ENCODE measurements at regions not wholly inside any gene's neighbourhood (a gene's known extent, or its start where the extent isn't known, plus 50 kb on each side); places are given as distances from the start of the nearest gene placed in this dataset.

DNA sequence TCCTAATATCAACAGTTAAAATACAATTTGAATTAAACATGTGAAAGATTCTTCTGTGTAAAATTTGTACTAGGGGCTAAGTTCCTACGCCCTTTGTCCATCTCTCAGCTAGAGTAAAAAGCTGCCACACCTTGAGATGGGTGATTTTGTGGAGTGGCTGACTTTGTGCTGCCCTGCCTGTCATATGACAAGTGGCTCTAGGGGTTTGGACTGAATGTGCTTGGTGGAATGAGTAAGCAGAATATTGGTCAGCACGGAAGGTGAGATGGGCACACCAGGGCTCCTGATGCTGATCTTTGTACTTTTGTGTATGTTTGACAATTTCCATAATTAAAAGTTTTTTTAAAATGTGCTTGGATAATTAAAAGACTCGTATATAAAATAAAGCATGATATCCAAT lies 133.6 kb upstream of the SLC45A1 start:
- no peaks in the 10 kb centered on the region for H3K9me3 Mint-ChIP-seq (ENCODE audit: unreplicated experiment)
- H3K36me3 Mint-ChIP-seq (ENCODE audit: low read depth, unreplicated experiment) = no peaks in the 10 kb centered on the region
- H3K4me3 Mint-ChIP-seq (ENCODE audit: unreplicated experiment) = no peak overlapping the region
- no peaks in the 10 kb centered on the region for H3K27me3 Mint-ChIP-seq (ENCODE audit: unreplicated experiment)
- DNase-seq (ENCODE audit: low spot score) = no peak
- no peak overlapping the region for H3K27ac Mint-ChIP-seq (ENCODE audit: unreplicated experiment)
- TF ChIP-seq, protein P1, sequence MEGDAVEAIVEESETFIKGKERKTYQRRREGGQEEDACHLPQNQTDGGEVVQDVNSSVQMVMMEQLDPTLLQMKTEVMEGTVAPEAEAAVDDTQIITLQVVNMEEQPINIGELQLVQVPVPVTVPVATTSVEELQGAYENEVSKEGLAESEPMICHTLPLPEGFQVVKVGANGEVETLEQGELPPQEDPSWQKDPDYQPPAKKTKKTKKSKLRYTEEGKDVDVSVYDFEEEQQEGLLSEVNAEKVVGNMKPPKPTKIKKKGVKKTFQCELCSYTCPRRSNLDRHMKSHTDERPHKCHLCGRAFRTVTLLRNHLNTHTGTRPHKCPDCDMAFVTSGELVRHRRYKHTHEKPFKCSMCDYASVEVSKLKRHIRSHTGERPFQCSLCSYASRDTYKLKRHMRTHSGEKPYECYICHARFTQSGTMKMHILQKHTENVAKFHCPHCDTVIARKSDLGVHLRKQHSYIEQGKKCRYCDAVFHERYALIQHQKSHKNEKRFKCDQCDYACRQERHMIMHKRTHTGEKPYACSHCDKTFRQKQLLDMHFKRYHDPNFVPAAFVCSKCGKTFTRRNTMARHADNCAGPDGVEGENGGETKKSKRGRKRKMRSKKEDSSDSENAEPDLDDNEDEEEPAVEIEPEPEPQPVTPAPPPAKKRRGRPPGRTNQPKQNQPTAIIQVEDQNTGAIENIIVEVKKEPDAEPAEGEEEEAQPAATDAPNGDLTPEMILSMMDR (IDR thresholded peaks at IDR 0.05; ENCODE audit: unreplicated experiment) = no peak
- no peaks in the 10 kb centered on the region for H3K4me1 Mint-ChIP-seq (ENCODE audit: unreplicated experiment)

DNA sequence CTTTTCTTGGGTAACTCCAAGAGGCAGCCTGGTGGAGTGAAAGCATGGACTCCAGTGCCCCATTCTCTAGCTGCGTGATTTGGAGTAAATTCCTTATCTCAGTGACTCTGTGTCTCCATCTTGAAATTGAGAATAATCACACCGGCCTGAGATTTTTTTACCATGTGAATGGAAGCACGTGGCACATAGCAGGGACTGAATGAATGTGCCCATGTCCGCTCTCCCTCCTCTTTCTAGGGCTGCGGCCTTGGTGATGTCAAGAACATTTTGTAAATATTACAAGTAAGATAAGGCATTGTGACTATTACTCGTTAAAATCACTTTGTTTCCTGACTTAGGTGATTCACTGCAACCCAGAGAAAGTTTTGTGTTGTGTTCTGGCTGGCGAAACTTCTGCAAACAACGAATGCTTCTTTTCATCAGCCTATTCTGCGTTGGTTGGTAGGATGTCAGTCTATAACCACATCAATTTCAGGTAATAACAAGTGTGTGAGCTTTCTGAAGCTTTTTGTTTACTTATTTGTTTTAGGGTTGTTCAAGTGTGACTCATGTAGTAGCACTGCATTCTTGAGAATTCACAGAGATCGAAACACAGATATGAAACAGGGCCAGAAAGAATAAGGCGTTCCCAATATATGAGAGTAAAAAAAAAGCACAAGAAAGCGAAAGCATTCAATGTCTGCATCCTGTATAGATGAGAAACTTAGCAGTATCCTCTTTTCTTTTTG lies 135.7 kb upstream of the SLC45A1 start:
- TF ChIP-seq, protein P1 (IDR thresholded peaks at IDR 0.05; ENCODE audit: unreplicated experiment) = no peak
- Mint-ChIP-seq H3K4me1 (ENCODE audit: unreplicated experiment) (no peaks in the 10 kb centered on the region), H3K36me3 (ENCODE audit: low read depth, unreplicated experiment) (no peaks in the 10 kb centered on the region), H3K9me3 (ENCODE audit: unreplicated experiment) (no peaks in the 10 kb centered on the region), H3K27me3 (ENCODE audit: unreplicated experiment) (no peaks in the 10 kb centered on the region), H3K4me3 (ENCODE audit: unreplicated experiment) (no peak overlapping the region), H3K27ac (ENCODE audit: unreplicated experiment) (no peak overlapping the region)
- DNase-seq (ENCODE audit: low spot score) = no peak

DNA sequence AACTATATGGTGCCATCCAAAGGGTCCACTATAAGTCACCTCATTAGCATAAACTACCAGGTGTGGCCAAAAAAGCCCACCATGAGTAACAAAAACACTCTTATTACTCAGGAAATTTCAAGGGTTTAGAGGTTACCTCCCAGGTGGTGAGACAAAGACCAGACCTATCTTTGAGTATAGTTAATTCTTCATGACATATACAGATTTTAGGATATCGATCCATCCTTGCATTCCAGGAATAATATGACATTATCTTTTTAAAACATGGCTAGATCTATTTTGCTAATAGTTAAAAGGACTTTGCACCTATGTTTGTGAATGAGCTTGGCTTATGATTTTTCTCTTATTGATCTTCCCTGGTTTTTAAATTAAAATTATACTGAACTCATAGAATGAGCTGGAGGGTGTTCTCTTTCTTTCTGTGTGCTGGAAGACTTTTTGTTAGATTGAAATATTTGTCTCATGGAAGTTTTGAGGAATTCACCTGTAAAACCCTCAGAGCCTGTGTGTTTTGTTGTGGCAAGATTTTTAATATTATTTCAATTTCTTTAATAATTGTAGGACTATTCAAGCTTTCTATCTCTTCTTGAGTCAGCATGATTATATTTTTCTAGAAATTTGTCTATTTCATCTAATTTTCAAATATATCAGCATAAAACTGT lies 138.7 kb upstream of the SLC45A1 start:
- Mint-ChIP-seq H3K9me3 (ENCODE audit: unreplicated experiment) (no peaks in the 10 kb centered on the region), H3K4me1 (ENCODE audit: unreplicated experiment) (no peaks in the 10 kb centered on the region), H3K27ac (ENCODE audit: unreplicated experiment) (no peak overlapping the region), H3K4me3 (ENCODE audit: unreplicated experiment) (no peak overlapping the region), H3K27me3 (ENCODE audit: unreplicated experiment) (peaks cover 1% of the 10 kb centered on the region), H3K36me3 (ENCODE audit: low read depth, unreplicated experiment) (no peaks in the 10 kb centered on the region)
- no peak for DNase-seq (ENCODE audit: low spot score)
- TF ChIP-seq, protein P1 (IDR thresholded peaks at IDR 0.05; ENCODE audit: unreplicated experiment) = no peak

DNA sequence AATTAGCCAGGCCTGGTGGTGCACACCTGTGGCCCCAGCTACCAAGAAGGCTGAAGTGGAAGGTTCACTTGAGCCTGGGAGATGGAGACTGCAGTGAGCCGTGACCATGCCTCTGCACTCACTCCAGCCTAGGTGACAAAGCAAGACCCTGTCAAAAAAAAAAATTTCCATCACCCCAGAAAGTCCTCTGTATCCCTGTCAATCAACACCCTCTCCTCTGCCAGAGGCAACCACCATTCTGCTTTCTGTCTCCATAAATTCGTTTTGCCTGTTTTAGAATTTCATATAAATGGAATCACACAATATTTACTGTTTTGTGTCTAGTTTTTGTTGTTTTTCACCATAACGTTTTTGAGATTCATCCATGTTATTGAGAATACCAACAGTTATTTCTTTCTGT lies 141.6 kb upstream of the SLC45A1 start:
- Mint-ChIP-seq H3K27me3 (ENCODE audit: unreplicated experiment) (peaks cover 1% of the 10 kb centered on the region), H3K4me3 (ENCODE audit: unreplicated experiment) (no peak overlapping the region), H3K9me3 (ENCODE audit: unreplicated experiment) (no peaks in the 10 kb centered on the region), H3K27ac (ENCODE audit: unreplicated experiment) (no peak overlapping the region), H3K36me3 (ENCODE audit: low read depth, unreplicated experiment) (no peaks in the 10 kb centered on the region), H3K4me1 (ENCODE audit: unreplicated experiment) (no peaks in the 10 kb centered on the region)
- no peak for DNase-seq (ENCODE audit: low spot score)
- TF ChIP-seq, protein P1 (IDR thresholded peaks at IDR 0.05; ENCODE audit: unreplicated experiment) = no peak

DNA sequence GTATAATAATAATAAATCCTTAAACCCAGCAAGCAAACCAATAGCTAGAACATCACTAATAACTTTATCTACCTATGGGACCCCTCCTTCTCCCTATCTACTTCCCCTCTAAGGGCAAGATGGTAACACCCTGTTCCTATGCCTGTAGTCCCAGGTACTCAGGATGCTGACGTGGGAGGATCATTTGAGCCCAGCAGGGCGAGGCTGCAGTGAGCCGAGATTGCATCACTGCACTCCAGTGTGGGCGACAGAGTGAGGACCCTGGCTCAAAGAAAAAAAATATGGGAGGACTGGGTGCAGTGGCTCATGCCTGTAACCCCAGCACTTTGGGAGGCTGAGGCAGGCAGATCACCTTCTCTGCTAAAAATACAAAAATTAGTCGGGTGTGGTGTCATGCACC lies 143.1 kb upstream of the SLC45A1 start:
- TF ChIP-seq, protein P1 (IDR thresholded peaks at IDR 0.05; ENCODE audit: unreplicated experiment) = no peak
- H3K9me3 Mint-ChIP-seq (ENCODE audit: unreplicated experiment) = no peaks in the 10 kb centered on the region
- H3K27ac Mint-ChIP-seq (ENCODE audit: unreplicated experiment) = no peak overlapping the region
- H3K36me3 Mint-ChIP-seq (ENCODE audit: low read depth, unreplicated experiment) = no peaks in the 10 kb centered on the region
- no peak overlapping the region for H3K4me3 Mint-ChIP-seq (ENCODE audit: unreplicated experiment)
- no peaks in the 10 kb centered on the region for H3K4me1 Mint-ChIP-seq (ENCODE audit: unreplicated experiment)
- peaks cover 1% of the 10 kb centered on the region for H3K27me3 Mint-ChIP-seq (ENCODE audit: unreplicated experiment)
- no peak for DNase-seq (ENCODE audit: low spot score)

Data from endothelial cell (in vitro differentiated cells).